ENCODE measurements at regions not wholly inside any gene's neighbourhood (a gene's known extent, or its start where the extent isn't known, plus 50 kb on each side); places are given as distances from the start of the nearest gene placed in this dataset.

DNA sequence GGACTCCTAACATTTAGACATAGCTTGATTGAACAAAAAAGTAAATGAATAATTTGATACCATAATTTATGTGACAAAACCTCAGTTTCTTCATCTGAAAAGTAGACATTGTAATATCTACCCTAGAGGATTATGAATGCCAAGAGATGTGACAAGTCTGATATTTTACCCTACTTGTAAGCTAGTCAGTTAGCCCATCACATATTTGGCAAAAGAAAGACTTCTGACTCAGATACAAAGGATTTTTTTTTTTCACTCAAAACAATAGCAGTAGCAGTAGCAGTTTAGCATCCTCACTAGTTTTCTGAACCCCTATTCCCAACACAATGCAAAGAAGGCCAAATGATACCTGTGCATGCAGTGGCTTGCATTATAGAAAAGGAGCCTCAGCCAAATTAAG, 377.3 kb upstream of the E2F7 start (continued):
- TF ChIP-seq, protein P1, sequence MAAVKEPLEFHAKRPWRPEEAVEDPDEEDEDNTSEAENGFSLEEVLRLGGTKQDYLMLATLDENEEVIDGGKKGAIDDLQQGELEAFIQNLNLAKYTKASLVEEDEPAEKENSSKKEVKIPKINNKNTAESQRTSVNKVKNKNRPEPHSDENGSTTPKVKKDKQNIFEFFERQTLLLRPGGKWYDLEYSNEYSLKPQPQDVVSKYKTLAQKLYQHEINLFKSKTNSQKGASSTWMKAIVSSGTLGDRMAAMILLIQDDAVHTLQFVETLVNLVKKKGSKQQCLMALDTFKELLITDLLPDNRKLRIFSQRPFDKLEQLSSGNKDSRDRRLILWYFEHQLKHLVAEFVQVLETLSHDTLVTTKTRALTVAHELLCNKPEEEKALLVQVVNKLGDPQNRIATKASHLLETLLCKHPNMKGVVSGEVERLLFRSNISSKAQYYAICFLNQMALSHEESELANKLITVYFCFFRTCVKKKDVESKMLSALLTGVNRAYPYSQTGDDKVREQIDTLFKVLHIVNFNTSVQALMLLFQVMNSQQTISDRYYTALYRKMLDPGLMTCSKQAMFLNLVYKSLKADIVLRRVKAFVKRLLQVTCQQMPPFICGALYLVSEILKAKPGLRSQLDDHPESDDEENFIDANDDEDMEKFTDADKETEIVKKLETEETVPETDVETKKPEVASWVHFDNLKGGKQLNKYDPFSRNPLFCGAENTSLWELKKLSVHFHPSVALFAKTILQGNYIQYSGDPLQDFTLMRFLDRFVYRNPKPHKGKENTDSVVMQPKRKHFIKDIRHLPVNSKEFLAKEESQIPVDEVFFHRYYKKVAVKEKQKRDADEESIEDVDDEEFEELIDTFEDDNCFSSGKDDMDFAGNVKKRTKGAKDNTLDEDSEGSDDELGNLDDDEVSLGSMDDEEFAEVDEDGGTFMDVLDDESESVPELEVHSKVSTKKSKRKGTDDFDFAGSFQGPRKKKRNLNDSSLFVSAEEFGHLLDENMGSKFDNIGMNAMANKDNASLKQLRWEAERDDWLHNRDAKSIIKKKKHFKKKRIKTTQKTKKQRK (IDR thresholded peaks at IDR 0.05; ENCODE audit: low read depth, low read length) = no peak
- TF ChIP-seq PAX5 (IDR thresholded peaks at IDR 0.05; ENCODE audit: borderline replicate concordance, low read depth, low read length) = no peak
- no peak for TF ChIP-seq SRF (IDR thresholded peaks at IDR 0.05; ENCODE audit: low read depth in 2 of 2, low read length in 2 of 2)
- no peak for TF ChIP-seq SMARCA5 (IDR thresholded peaks at IDR 0.05)
- no peak for TF ChIP-seq SP1 (IDR thresholded peaks at IDR 0.05; ENCODE audit: low read depth, low read length)
- TF ChIP-seq, protein P2, sequence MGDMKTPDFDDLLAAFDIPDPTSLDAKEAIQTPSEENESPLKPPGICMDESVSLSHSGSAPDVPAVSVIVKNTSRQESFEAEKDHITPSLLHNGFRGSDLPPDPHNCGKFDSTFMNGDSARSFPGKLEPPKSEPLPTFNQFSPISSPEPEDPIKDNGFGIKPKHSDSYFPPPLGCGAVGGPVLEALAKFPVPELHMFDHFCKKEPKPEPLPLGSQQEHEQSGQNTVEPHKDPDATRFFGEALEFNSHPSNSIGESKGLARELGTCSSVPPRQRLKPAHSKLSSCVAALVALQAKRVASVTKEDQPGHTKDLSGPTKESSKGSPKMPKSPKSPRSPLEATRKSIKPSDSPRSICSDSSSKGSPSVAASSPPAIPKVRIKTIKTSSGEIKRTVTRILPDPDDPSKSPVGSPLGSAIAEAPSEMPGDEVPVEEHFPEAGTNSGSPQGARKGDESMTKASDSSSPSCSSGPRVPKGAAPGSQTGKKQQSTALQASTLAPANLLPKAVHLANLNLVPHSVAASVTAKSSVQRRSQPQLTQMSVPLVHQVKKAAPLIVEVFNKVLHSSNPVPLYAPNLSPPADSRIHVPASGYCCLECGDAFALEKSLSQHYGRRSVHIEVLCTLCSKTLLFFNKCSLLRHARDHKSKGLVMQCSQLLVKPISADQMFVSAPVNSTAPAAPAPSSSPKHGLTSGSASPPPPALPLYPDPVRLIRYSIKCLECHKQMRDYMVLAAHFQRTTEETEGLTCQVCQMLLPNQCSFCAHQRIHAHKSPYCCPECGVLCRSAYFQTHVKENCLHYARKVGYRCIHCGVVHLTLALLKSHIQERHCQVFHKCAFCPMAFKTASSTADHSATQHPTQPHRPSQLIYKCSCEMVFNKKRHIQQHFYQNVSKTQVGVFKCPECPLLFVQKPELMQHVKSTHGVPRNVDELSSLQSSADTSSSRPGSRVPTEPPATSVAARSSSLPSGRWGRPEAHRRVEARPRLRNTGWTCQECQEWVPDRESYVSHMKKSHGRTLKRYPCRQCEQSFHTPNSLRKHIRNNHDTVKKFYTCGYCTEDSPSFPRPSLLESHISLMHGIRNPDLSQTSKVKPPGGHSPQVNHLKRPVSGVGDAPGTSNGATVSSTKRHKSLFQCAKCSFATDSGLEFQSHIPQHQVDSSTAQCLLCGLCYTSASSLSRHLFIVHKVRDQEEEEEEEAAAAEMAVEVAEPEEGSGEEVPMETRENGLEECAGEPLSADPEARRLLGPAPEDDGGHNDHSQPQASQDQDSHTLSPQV (IDR thresholded peaks at IDR 0.05) = no peak
- TF ChIP-seq BACH1 (IDR thresholded peaks at IDR 0.05; ENCODE audit: borderline replicate concordance) = no peak
- no peak for TF ChIP-seq POLR2AphosphoS2 (IDR thresholded peaks at IDR 0.05; ENCODE audit: low read depth, low read length)
- TF ChIP-seq SMAD1 (IDR thresholded peaks at IDR 0.05; ENCODE audit: low read depth, partially characterized antibody) = no peak
- TF ChIP-seq IRF4 (IDR thresholded peaks at IDR 0.05; ENCODE audit: low read depth, low read length) = no peak
- TF ChIP-seq, protein P3, sequence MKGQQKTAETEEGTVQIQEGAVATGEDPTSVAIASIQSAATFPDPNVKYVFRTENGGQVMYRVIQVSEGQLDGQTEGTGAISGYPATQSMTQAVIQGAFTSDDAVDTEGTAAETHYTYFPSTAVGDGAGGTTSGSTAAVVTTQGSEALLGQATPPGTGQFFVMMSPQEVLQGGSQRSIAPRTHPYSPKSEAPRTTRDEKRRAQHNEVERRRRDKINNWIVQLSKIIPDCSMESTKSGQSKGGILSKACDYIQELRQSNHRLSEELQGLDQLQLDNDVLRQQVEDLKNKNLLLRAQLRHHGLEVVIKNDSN (IDR thresholded peaks at IDR 0.05; ENCODE audit: borderline replicate concordance, extremely low read length, insufficient read depth, low read depth, low read length) = no peak
- no peak for TF ChIP-seq JUNB (IDR thresholded peaks at IDR 0.05)

All from GM12878 (cell line).